GM10248 (cell line): ENCODE measurements at regions not wholly inside any gene's neighbourhood (a gene's known extent, or its start where the extent isn't known, plus 50 kb on each side); places are given as distances from the start of the nearest gene placed in this dataset.
"Not testable (repeated sequence)": the region's sequence is repeated elsewhere in the genome, so short reads cannot be mapped to it uniquely, and the experiment has no call there.

Source experiments
- CTCF ChIA-PET: fragments of 300-600 bp; sonication (Branson Sonifier 250); formaldehyde crosslinking; extraction: SDS; loops from one replicate; lab custom pipeline; 2021; ENCODE audit warnings: antibody characterized with exemption; lab: Yijun Ruan, JAX
- POLR2A ChIA-PET: fragments of 350-650 bp; sonication (Branson Sonifier 250); formaldehyde crosslinking; extraction: SDS; loops from one replicate; lab custom pipeline; 2020; ENCODE audit warnings: antibody characterized with exemption; lab: Yijun Ruan, JAX
- DNase-seq: peaks from one replicate; pipeline ENCODE4 v3.0.0; 2012; ENCODE audit errors: extremely low spot score
- CTCF ChIP-seq: IDR thresholded peaks from 2 replicates; pipeline ENCODE4 v1.5.1; 2012; ENCODE audit warnings: mild to moderate bottlenecking, low read depth; ENCODE audit errors: extremely low read depth, missing control alignments, control extremely low read depth

GRCh38 chr7:149704507-149704906, 68.9 kb downstream of the ZNF467 start:
- no peak for DNase-seq
- ChIA-PET CTCF (interaction anchor here (0.8 to 1.5 kb wide), 6 partner anchors 8 to 42 kb away, joined by 3 to 5 read pairs (median 3); no protein-coding TSS in a partner anchor), POLR2A (no interaction called here)
- TF ChIP-seq CTCF: no peak

- DNase-seq: no peak
- ChIA-PET CTCF (interaction anchor here (1.2 kb wide), 1 partner anchor 10 kb away, joined by 3 read pairs; no protein-coding TSS in a partner anchor), POLR2A (no interaction called here)
- TF ChIP-seq CTCF: no peak
Measured at GRCh38 chr7:149703044-149703650, 70.2 kb downstream of the ZNF467 start.

- DNase-seq: no peak
- POLR2A ChIA-PET: no interaction called here
- TF ChIP-seq CTCF: no peak
- CTCF ChIA-PET: interaction anchor here (1.0 to 2.1 kb wide), 2 partner anchors 39 to 40 kb away, joined by 4 to 8 read pairs; no protein-coding TSS in a partner anchor
Measured at GRCh38 chr7:149701495-149702240, 71.7 kb downstream of the ZNF467 start.

- DNase-seq, POLR2A ChIA-PET: not testable (repeated sequence)
- CTCF ChIA-PET: interaction anchor here (0.8 kb wide), 1 partner anchor 18 kb away, joined by 3 read pairs; no protein-coding TSS in a partner anchor
Measured at GRCh38 chr7:149697767-149698166, 75.6 kb downstream of the ZNF467 start.

GRCh38 chr7:149696280-149696679, 77.1 kb downstream of the ZNF467 start:
- POLR2A ChIA-PET: no interaction called here
- TF ChIP-seq CTCF: no peak
- DNase-seq: no peak
- CTCF ChIA-PET: interaction anchor here (1.6 to 2.1 kb wide), 4 partner anchors 32 to 70 kb away, joined by 3 to 6 read pairs (median 4); no protein-coding TSS in a partner anchor

GRCh38 chr7:149692557-149692982, 80.8 kb downstream of the ZNF467 start:
- TF ChIP-seq CTCF: no peak
- DNase-seq: no peak
- ChIA-PET POLR2A (no interaction called here), CTCF (no interaction called here)

GRCh38 chr7:149692056-149692455, 81.3 kb downstream of the ZNF467 start:
- CTCF ChIA-PET: no interaction called here
- no peak for DNase-seq
- POLR2A ChIA-PET: no interaction called here
- no peak for TF ChIP-seq CTCF
